HG03558 (cell line): ENCODE measurements at regions not wholly inside any gene's neighbourhood (a gene's known extent, or its start where the extent isn't known, plus 50 kb on each side); places are given as distances from the start of the nearest gene placed in this dataset.

ENCODE experiments used
- ATAC-seq: cut with Tn5 transposase; IDR thresholded peaks from one replicate; pipeline ENCODE4 v1.9.1; 2021; ENCODE audit warnings: moderate number of reproducible peaks; ENCODE audit not compliant: unreplicated experiment; ENCODE audit errors: extremely low read depth

- no peak for ATAC-seq
Observed at GRCh38 chr12:91397866-91398532, 215.4 kb upstream of the DCN start.

- ATAC-seq: no peak
Observed at GRCh38 chr12:91396293-91396692, 213.7 kb upstream of the DCN start.

- ATAC-seq: no peak
Observed at GRCh38 chr12:91395628-91396135, 213.1 kb upstream of the DCN start.

GRCh38 chr12:91394903-91395302, 212.3 kb upstream of the DCN start:
- ATAC-seq: no peak

GRCh38 chr12:91388573-91388972, 206.0 kb upstream of the DCN start:
- no peak for ATAC-seq

GRCh38 chr12:91387461-91388134, 205.0 kb upstream of the DCN start:
- no peak for ATAC-seq

- no peak for ATAC-seq
Observed at GRCh38 chr12:91384806-91385205, 202.2 kb upstream of the DCN start.

GRCh38 chr12:91384366-91384765, 201.7 kb upstream of the DCN start:
- no peak for ATAC-seq

- ATAC-seq: no peak
Observed at GRCh38 chr12:91383099-91383498, 200.5 kb upstream of the DCN start.

GRCh38 chr12:91382081-91382543, 199.5 kb upstream of the DCN start:
- peak; percentile 71 for ATAC-seq

- peak; percentile 35 for ATAC-seq
Observed at GRCh38 chr12:91381309-91381804, 198.7 kb upstream of the DCN start.

GRCh38 chr12:91380631-91381030, 198.0 kb upstream of the DCN start:
- no peak for ATAC-seq

- ATAC-seq: no peak
Observed at GRCh38 chr12:91379051-91379775, 196.6 kb upstream of the DCN start.

- no peak for ATAC-seq
Observed at GRCh38 chr12:91377436-91377835, 194.8 kb upstream of the DCN start.

- ATAC-seq: no peak
Observed at GRCh38 chr12:91373086-91373485, 190.5 kb upstream of the DCN start.

GRCh38 chr12:91370086-91370868, 187.7 kb upstream of the DCN start:
- no peak for ATAC-seq

- no peak for ATAC-seq
Observed at GRCh38 chr12:91368613-91369012, 186.0 kb upstream of the DCN start.

- no peak for ATAC-seq
Observed at GRCh38 chr12:91367234-91367849, 184.7 kb upstream of the DCN start.

GRCh38 chr12:91364471-91365184, 182.0 kb upstream of the DCN start:
- no peak for ATAC-seq
